ENCODE measurements at regions not wholly inside any gene's neighbourhood (a gene's known extent, or its start where the extent isn't known, plus 50 kb on each side); places are given as distances from the start of the nearest gene placed in this dataset.

DNA sequence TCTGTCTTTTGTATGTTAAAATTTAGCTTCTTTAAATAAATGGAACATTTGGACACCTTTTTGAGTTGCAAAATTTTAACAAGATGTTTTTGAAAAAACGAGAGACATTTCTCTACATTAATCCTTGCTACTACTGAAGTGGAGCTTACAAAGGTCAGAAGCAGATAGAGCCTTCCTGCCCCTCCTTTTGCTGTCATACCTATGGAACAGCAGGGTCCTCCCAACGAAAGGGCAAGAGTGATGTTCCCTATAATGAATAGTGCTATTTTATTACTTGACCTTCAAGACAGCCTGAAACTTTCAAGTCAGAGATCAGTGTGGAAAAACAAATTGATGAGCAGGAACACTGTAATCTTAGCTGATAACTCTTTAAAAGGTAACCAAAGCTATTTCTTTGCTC, 1538.9 kb downstream of the PLA2G4A start:
- DNase-seq (ENCODE audit: low spot score), result no peak
- TF ChIP-seq, protein P1, sequence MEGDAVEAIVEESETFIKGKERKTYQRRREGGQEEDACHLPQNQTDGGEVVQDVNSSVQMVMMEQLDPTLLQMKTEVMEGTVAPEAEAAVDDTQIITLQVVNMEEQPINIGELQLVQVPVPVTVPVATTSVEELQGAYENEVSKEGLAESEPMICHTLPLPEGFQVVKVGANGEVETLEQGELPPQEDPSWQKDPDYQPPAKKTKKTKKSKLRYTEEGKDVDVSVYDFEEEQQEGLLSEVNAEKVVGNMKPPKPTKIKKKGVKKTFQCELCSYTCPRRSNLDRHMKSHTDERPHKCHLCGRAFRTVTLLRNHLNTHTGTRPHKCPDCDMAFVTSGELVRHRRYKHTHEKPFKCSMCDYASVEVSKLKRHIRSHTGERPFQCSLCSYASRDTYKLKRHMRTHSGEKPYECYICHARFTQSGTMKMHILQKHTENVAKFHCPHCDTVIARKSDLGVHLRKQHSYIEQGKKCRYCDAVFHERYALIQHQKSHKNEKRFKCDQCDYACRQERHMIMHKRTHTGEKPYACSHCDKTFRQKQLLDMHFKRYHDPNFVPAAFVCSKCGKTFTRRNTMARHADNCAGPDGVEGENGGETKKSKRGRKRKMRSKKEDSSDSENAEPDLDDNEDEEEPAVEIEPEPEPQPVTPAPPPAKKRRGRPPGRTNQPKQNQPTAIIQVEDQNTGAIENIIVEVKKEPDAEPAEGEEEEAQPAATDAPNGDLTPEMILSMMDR (IDR thresholded peaks at IDR 0.05; ENCODE audit: extremely low read depth, missing control alignments), result no peak

DNA sequence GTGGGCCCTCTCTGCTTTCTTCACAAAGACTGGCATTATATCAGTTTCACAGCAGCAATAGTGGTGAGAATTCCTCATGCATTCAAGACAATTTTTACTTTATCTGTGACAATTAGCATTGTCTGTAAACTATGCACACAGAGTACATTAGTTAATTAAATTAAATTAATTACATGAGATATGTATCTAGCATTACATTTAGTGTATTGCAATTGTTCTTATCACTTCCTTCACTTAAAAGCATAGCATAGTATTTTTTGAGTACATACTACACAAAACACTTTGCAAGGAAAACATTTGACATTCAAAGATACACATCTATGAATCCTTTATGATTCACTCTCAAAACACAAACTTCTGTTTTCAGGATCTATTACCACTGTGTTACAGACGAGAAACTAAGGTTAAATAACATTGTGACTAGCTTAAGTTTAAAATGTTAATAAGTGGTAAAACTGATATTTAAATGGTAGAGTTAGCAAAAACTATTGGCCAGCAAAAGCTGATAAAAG, 1542.6 kb downstream of the PLA2G4A start:
- TF ChIP-seq, protein P1 (IDR thresholded peaks at IDR 0.05; ENCODE audit: extremely low read depth, missing control alignments), result no peak
- DNase-seq (ENCODE audit: low spot score), result no peak

DNA sequence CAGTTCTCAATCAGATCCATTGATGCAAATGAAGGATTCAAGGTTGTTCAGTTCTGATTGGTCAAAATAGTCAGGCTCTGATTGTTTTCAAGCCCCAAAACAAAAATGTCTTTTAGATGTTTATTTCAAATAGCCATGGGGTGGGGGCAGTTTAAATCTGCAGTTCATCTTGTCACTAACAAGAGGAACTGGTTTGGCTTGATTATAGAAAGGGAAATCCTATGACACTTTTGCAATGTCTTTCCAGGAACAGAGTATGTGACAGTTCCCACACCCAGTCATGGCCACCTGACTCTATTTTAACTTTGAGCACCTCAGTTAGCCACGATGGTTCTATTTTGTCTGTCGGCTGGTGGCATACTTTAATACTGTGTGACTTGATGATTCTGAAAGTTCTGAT, 1544.1 kb downstream of the PLA2G4A start:
- DNase-seq (ENCODE audit: low spot score), result no peak
- TF ChIP-seq, protein P1 (IDR thresholded peaks at IDR 0.05; ENCODE audit: extremely low read depth, missing control alignments), result no peak

DNA sequence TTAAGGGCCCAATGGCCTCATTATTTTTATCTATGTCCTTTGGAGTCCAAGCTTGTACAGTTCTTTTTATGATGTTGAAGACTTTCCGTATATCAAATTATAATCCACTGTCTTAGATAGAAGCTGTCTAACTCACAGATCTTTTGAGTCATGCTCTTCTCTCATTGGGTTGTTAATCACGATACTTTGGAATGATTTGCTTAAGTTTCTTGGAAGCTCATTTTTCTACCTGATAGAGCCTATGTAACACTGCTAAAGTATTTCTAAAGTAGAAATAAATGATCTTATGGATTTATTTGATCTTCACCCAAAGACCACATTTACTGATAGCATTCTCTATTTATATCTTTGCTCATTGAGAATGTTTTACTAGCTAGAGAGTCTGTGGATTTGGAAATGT, 1554.1 kb downstream of the PLA2G4A start:
- no peak for DNase-seq (ENCODE audit: low spot score)
- TF ChIP-seq, protein P1 (IDR thresholded peaks at IDR 0.05; ENCODE audit: extremely low read depth, missing control alignments), result no peak

DNA sequence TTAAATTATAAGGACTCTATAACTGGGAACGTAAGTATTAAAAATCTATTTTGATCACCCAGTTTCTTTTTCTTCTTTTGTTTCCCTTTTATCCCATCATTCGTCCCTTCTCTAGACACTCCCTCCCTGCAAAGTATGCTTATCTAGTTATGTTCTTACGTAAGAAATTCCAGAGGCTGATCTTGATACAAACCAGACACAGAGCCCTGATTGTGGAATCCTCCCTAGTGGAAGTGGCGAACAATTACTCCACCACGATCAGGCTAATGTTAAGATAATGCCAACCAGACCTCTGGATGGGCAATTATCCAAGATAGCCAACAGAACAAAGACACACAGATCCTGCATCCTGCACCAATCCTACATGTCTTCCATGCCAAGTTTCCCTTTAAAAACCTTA, 1557.4 kb downstream of the PLA2G4A start:
- no peak for DNase-seq (ENCODE audit: low spot score)
- TF ChIP-seq, protein P1 (IDR thresholded peaks at IDR 0.05; ENCODE audit: extremely low read depth, missing control alignments), result no peak

DNA sequence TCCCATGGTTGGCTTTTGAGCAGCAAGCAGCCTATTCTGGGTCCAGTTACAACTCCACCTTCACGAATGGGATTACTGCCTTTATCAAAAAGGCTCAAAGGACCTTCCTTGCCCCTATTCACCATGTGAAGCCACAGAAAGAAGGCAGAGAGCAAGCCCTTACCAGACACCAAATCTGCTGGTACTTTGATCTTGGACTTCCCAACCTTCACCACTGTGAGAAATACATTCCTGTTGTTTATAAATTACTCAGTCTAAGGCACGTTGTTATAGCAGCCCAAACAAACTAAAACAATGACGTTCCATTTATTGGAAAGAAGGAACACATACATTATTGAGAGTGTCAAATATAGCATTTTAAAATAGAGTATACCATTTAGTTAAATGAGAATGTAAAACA, 1557.9 kb downstream of the PLA2G4A start:
- no peak for DNase-seq (ENCODE audit: low spot score)
- TF ChIP-seq, protein P1 (IDR thresholded peaks at IDR 0.05; ENCODE audit: extremely low read depth, missing control alignments), result no peak

DNA sequence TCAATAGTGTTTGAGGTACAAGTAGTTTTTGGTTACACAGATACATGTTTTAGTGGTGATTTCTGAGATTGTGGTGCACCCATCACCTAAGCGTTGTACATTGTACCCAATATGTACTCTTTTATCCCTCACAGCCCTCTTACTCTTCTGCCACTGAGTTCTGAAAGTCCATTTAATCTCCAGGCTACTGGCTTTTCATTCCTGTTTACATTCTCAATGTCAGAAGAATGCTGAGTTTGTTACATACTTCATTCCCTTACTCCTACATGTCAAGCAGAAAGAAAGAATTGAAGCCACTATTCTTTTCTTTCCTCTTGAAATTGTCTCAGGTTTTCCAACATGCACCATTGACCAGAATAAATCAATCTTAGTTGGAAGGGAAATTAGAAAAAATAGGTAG, 1565.9 kb downstream of the PLA2G4A start:
- TF ChIP-seq, protein P1 (IDR thresholded peaks at IDR 0.05; ENCODE audit: extremely low read depth, missing control alignments), result no peak

More for the DNA sequence above, 1565.9 kb downstream of the PLA2G4A start:
- no peak for DNase-seq (ENCODE audit: low spot score)
